H1 (cell line): ENCODE measurements at regions not wholly inside any gene's neighbourhood (a gene's known extent, or its start where the extent isn't known, plus 50 kb on each side); places are given as distances from the start of the nearest gene placed in this dataset.

Source experiments
- CTCF ChIA-PET: fragments of 300-600 bp; sonication (Branson Sonifier 250); formaldehyde crosslinking; loops from one replicate; lab custom pipeline; 2021; ENCODE audit not compliant: partially characterized antibody; lab: Charles Lee
- POLR2A ChIA-PET: fragments of 300-600 bp; sonication (Branson Sonifier 250); formaldehyde crosslinking; loops from one replicate; lab custom pipeline; 2021; ENCODE audit warnings: inconsistent platforms; ENCODE audit not compliant: partially characterized antibody; lab: Charles Lee
- DNase-seq, 2 experiments: peaks; one replicate each; pipeline versions ENCODE4 v3.0.0 to v3.0.0-alpha.2; 2010 to 2022; ENCODE audit warnings: low spot score in 2 of 2, low read depth in 1 of 2, mixed read lengths in 1 of 2
- FAIRE-seq: peaks from 2 replicates; lab custom pipeline; 2011; peaks lifted over from hg19 to GRCh38; lab: Jason Lieb, UNC
- H2AFZ ChIP-seq: 2 replicates; pipeline ENCODE4 v1.8.1; 2012; ENCODE audit warnings: low read length, inconsistent platforms
- H2AK5ac ChIP-seq: 2 replicates; pipeline ENCODE4 v1.6.1; 2013; ENCODE audit warnings: low read depth, low read length
- H2BK120ac ChIP-seq: replicated peaks from 2 replicates; pipeline ENCODE3; 2013; ENCODE audit warnings: low read depth, low read length, inconsistent platforms
- H2BK12ac ChIP-seq: 2 replicates; pipeline ENCODE4 v1.6.1; 2013; ENCODE audit warnings: low read depth, low read length
- H2BK15ac ChIP-seq: 2 replicates; pipeline ENCODE4 v1.6.1; 2013; ENCODE audit warnings: low read length
- H2BK20ac ChIP-seq: 2 replicates; pipeline ENCODE4 v1.6.1; 2013; ENCODE audit warnings: low read length
- H2BK5ac ChIP-seq: 2 replicates; pipeline ENCODE4 v1.6.1; 2013; ENCODE audit warnings: low read depth, low read length
- H3K14ac ChIP-seq: 2 replicates; pipeline ENCODE4 v1.6.1; 2013; ENCODE audit warnings: inconsistent platforms; ENCODE audit not compliant: insufficient read length
- H3K18ac ChIP-seq: 2 replicates; pipeline ENCODE4 v1.6.1; 2013; ENCODE audit warnings: low read length; ENCODE audit errors: extremely low read depth
- H3K23ac ChIP-seq: 2 replicates; pipeline ENCODE4 v1.6.1; 2013; ENCODE audit warnings: inconsistent platforms; ENCODE audit not compliant: insufficient read length
- H3K23me2 ChIP-seq: 2 replicates; pipeline ENCODE4 v1.6.1; 2013; ENCODE audit warnings: low read depth, low read length
- H3K27ac ChIP-seq: 2 replicates; pipeline ENCODE4 v1.6.1; 2011; ENCODE audit warnings: low read depth, low read length, inconsistent platforms
- H3K27me3 ChIP-seq, 4 experiments: replicated peaks in 1 of 4; 1 replicate in 1 of 4; 2 replicates in 3 of 4; pipeline versions ENCODE4 v1.6.1 to v1.8.1; 2011 to 2013; ENCODE audit warnings: low read length in 3 of 4, mild to moderate bottlenecking in 3 of 4, inconsistent platforms in 2 of 4, mixed read lengths in 2 of 4, moderate library complexity in 1 of 4; ENCODE audit not compliant: control insufficient read depth in 3 of 4, insufficient read depth in 3 of 4; ENCODE audit errors: extremely low read depth in 1 of 4
- H3K36me3 ChIP-seq, 4 experiments: 2 replicates each; pipeline versions ENCODE4 v1.6.1 to v1.8.1; 2011 to 2013; ENCODE audit warnings: mild to moderate bottlenecking in 4 of 4, low read length in 3 of 4, moderate library complexity in 2 of 4, control low read depth in 1 of 4, inconsistent platforms in 1 of 4; ENCODE audit not compliant: insufficient read depth in 4 of 4, control insufficient read depth in 2 of 4
- H3K4ac ChIP-seq: replicated peaks from 2 replicates; pipeline ENCODE3; 2013; ENCODE audit warnings: low read length, low read depth, mixed read lengths, inconsistent platforms; ENCODE audit not compliant: insufficient read length
- H3K4me1 ChIP-seq, 4 experiments: replicated peaks in 1 of 4; 1 replicate in 1 of 4; 2 replicates in 3 of 4; pipeline versions ENCODE4 v1.6.1 to v1.8.1; 2011 to 2013; ENCODE audit warnings: low read length in 3 of 4, inconsistent platforms in 2 of 4, mixed read lengths in 1 of 4; ENCODE audit not compliant: insufficient read depth in 4 of 4, control insufficient read depth in 3 of 4
- H3K4me2 ChIP-seq, 2 experiments: 2 replicates each; pipeline versions ENCODE4 v1.6.1 to v1.8.1; 2011 to 2013; ENCODE audit warnings: low read depth in 2 of 2, low read length in 2 of 2, control low read depth in 1 of 2, inconsistent platforms in 1 of 2, mild to moderate bottlenecking in 1 of 2; ENCODE audit not compliant: insufficient read depth in 1 of 2
- H3K4me3 ChIP-seq, 4 experiments: fragments of 200-600, 300-600 bp in 1 of 4; sonication (generic), shearing (Covaris generic), sonication (Bioruptor Twin) in 1 of 4; 2 replicates each; pipeline versions ENCODE4 v1.5.1 to v1.8.1; 2011 to 2016; ENCODE audit warnings: low read length in 4 of 4, low read depth in 3 of 4, control low read depth in 2 of 4, inconsistent platforms in 2 of 4, mild to moderate bottlenecking in 2 of 4, mixed read lengths in 1 of 4, moderate library complexity in 1 of 4; ENCODE audit not compliant: insufficient read depth in 2 of 4; ENCODE audit errors: extremely low read depth in 1 of 4
- H3K56ac ChIP-seq: replicated peaks from 2 replicates; pipeline ENCODE3; 2013; ENCODE audit warnings: low read depth, mild to moderate bottlenecking, mixed read lengths, low read length, inconsistent platforms; ENCODE audit not compliant: insufficient read length
- H3K79me1 ChIP-seq: 2 replicates; pipeline ENCODE4 v1.6.1; 2013; ENCODE audit warnings: low read depth, low read length, control low read depth
- H3K79me2 ChIP-seq, 2 experiments: 2 replicates each; pipeline versions ENCODE4 v1.6.1 to v1.8.1; 2012 to 2013; ENCODE audit warnings: low read length in 2 of 2, mild to moderate bottlenecking in 2 of 2, inconsistent platforms in 1 of 2; ENCODE audit not compliant: insufficient read depth in 2 of 2, control insufficient read depth in 1 of 2
- H3K9ac ChIP-seq, 4 experiments: replicated peaks in 1 of 4; 1 replicate in 1 of 4; 2 replicates in 3 of 4; pipeline versions ENCODE4 v1.6.1 to v1.8.1; 2011 to 2013; ENCODE audit warnings: low read depth in 3 of 4, low read length in 3 of 4, control low read depth in 2 of 4, mild to moderate bottlenecking in 2 of 4, moderate library complexity in 2 of 4, inconsistent platforms in 1 of 4; ENCODE audit errors: extremely low read depth in 1 of 4
- H3K9me3 ChIP-seq, 2 experiments: 2 replicates each; pipeline versions ENCODE4 v1.6.1 to v1.8.1; 2012 to 2013; ENCODE audit warnings: mild to moderate bottlenecking in 2 of 2, moderate library complexity in 2 of 2, control low read depth in 1 of 2, inconsistent platforms in 1 of 2, low read depth in 1 of 2, low read length in 1 of 2, mixed read lengths in 1 of 2; ENCODE audit not compliant: insufficient read depth in 2 of 2
- H4K20me1 ChIP-seq, 2 experiments: replicated peaks in 1 of 2; 2 replicates each; pipeline versions ENCODE3 to v1.8.1; 2011 to 2013; ENCODE audit warnings: inconsistent platforms in 2 of 2, low read length in 2 of 2, mild to moderate bottlenecking in 1 of 2; ENCODE audit not compliant: insufficient read depth in 2 of 2, control insufficient read depth in 1 of 2
- H4K5ac ChIP-seq: 2 replicates; pipeline ENCODE4 v1.6.1; 2013; ENCODE audit warnings: low read length, low read depth, mixed read lengths, inconsistent platforms; ENCODE audit not compliant: insufficient read length
- H4K8ac ChIP-seq: 2 replicates; pipeline ENCODE4 v1.8.0; 2013; ENCODE audit warnings: mild to moderate bottlenecking, moderate library complexity, low read length, inconsistent platforms; ENCODE audit not compliant: insufficient read depth; ENCODE audit errors: extremely low read depth
- H4K91ac ChIP-seq: replicated peaks from 2 replicates; pipeline ENCODE3; 2013; ENCODE audit warnings: low read length, mixed read lengths, inconsistent platforms; ENCODE audit not compliant: insufficient read length
- CBX8 ChIP-seq: fragments of 300-800, 300-1000 bp; sonication (generic); IDR thresholded peaks from 2 replicates; pipeline ENCODE4 v1.7.1; 2016; ENCODE audit warnings: low read depth, low read length, borderline replicate concordance
- EP300 ChIP-seq, 2 experiments: IDR thresholded peaks; 1 replicate in 1 of 2; 2 replicates in 1 of 2; pipeline ENCODE4 v1.6.1; 2011 to 2012; ENCODE audit warnings: low read depth in 2 of 2, low read length in 2 of 2, mild to moderate bottlenecking in 2 of 2, borderline replicate concordance in 1 of 2, inconsistent platforms in 1 of 2, moderate library complexity in 1 of 2
- FOSL1 ChIP-seq: IDR thresholded peaks from 2 replicates; pipeline ENCODE4 v1.6.1; 2011; ENCODE audit warnings: mild to moderate bottlenecking, low read depth, low read length, moderate library complexity; ENCODE audit not compliant: insufficient read depth
- TEAD4 ChIP-seq: IDR thresholded peaks from 2 replicates; pipeline ENCODE4 v1.6.1; 2012; ENCODE audit warnings: low read depth, low read length, inconsistent platforms, mixed read lengths
- WGBS, 2 experiments: shearing (Covaris generic) in 1 of 2; methylation state at CpG; one replicate each; pipeline versions ENCODE4 v1.1.6 to v1.1.7; 2013 to 2015; ENCODE audit warnings: low lambda C conversion rate in 2 of 2, mixed read lengths in 2 of 2, inconsistent platforms in 1 of 2, low coverage in 1 of 2, missing lambda C conversion rate in 1 of 2; ENCODE audit not compliant: insufficient replicate concordance in 2 of 2, insufficient coverage in 1 of 2, insufficient read length in 1 of 2; ENCODE audit errors: extremely low coverage in 1 of 2, missing lambda C conversion rate in 1 of 2; 5-methylcytosine and 5-hydroxymethylcytosine counted together

DNA sequence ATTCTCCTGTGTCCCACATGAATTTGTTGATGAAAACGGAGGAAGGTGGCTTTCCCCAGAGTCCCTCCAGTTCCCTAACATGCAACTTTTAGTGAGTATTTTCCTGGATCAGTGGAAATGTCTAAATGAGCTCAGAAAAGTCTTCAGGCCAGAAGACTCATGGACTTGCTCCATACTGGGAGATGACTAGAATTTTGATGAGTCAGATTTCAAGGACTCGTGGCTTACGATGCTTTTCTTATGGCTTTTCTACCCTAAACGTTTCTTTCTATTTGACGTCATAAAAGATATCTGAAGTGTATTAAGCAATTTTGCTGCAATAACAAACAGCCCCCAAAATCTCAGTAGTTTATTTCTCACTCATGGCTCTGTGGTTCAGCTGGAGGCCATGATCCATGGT, 397.6 kb downstream of the FBXO15 start:
- CTCF ChIA-PET: no interaction called here
- no peak overlapping the region for H3K14ac ChIP-seq
- 92% methylated on average over 5 of the region's 5 CpGs; no CpG with 5 or more reads in 1 of the 2 experiments for WGBS, 2 experiments
- TF ChIP-seq CBX8 (no peak), EP300 (IDR thresholded peaks at IDR 0.05; ENCODE audit: borderline replicate concordance in 1 of 2, low read depth in 2 of 2, low read length in 2 of 2) (no peak), FOSL1 (no peak), TEAD4 (no peak)

More for the DNA sequence above, 397.6 kb downstream of the FBXO15 start:
- Histone ChIP-seq H2AK5ac (no peak overlapping the region), H2BK15ac (no peak overlapping the region), H4K91ac (no peak overlapping the region), H2BK20ac (no peak overlapping the region), H3K79me2 (no peaks in the 10 kb centered on the region), H3K4me3 (no peak overlapping the region), H3K9ac (no peak overlapping the region), H3K23me2 (no peaks in the 10 kb centered on the region), H3K56ac (no peak overlapping the region), H3K4ac (no peak overlapping the region), H4K5ac (no peak overlapping the region), H3K23ac (no peak overlapping the region), H2BK120ac (no peak overlapping the region), H3K27me3 (no peaks in the 10 kb centered on the region), H3K9me3 (no peaks in the 10 kb centered on the region), H2AFZ (no peak overlapping the region), H4K20me1 (no peaks in the 10 kb centered on the region), H3K4me1 (no peaks in the 10 kb centered on the region), H2BK5ac (no peak overlapping the region), H3K4me2 (no peak overlapping the region), H3K36me3 (no peaks in the 10 kb centered on the region), H2BK12ac (no peak overlapping the region), H3K79me1 (no peaks in the 10 kb centered on the region), H3K27ac (no peak overlapping the region), H3K18ac (no peak overlapping the region), H4K8ac (no peak overlapping the region)
- POLR2A ChIA-PET: no interaction called here
- FAIRE-seq: no peak
- DNase-seq: no peak
